HEK293T (cell line): ENCODE measurements at regions not wholly inside any gene's neighbourhood (a gene's known extent, or its start where the extent isn't known, plus 50 kb on each side); places are given as distances from the start of the nearest gene placed in this dataset.

Experiments
- CTCF ChIA-PET: fragments of 350-600 bp; formaldehyde crosslinking; extraction: SDS; loops from one replicate; lab custom pipeline; 2021; ENCODE audit warnings: antibody characterized with exemption, inconsistent platforms; lab: Yijun Ruan, JAX
- POLR2A ChIA-PET: fragments of 350-600 bp; formaldehyde crosslinking; extraction: SDS; loops from one replicate; lab custom pipeline; 2020; ENCODE audit warnings: antibody characterized with exemption, inconsistent platforms; lab: Yijun Ruan, JAX
- DNase-seq: peaks from one replicate; pipeline ENCODE4 v3.0.0; 2012; ENCODE audit warnings: mixed read lengths; ENCODE audit errors: extremely low spot score
- ARNT ChIP-seq: fragments of 450-650 bp; IDR thresholded peaks from 2 replicates; pipeline ENCODE4 v1.6.1; 2017; ENCODE audit warnings: mild to moderate bottlenecking
- BHLHE40 ChIP-seq: fragments of 450-650 bp; IDR thresholded peaks from 2 replicates; pipeline ENCODE4 v1.6.1; 2016; ENCODE audit warnings: mild to moderate bottlenecking, moderate library complexity, borderline replicate concordance
- CTBP1 ChIP-seq: fragments of 450-650 bp; IDR thresholded peaks from 2 replicates; pipeline ENCODE4 v1.6.1; 2016; ENCODE audit warnings: borderline replicate concordance
- ELF4 ChIP-seq: fragments of 450-650 bp; IDR thresholded peaks from 2 replicates; pipeline ENCODE4 v1.6.1; 2017; ENCODE audit warnings: antibody characterized with exemption
- FOXA1 ChIP-seq: fragments of 450-650 bp; IDR thresholded peaks from 2 replicates; pipeline ENCODE4 v1.6.1; 2016; ENCODE audit warnings: mild to moderate bottlenecking
- FOXK2 ChIP-seq: fragments of 450-650 bp; IDR thresholded peaks from 2 replicates; pipeline ENCODE4 v1.6.1; 2016; ENCODE audit warnings: mild to moderate bottlenecking
- FOXM1 ChIP-seq: fragments of 450-650 bp; IDR thresholded peaks from 2 replicates; pipeline ENCODE4 v1.6.1; 2017; ENCODE audit warnings: mild to moderate bottlenecking, borderline replicate concordance
- HDGF ChIP-seq: fragments of 450-650 bp; IDR thresholded peaks from 2 replicates; pipeline ENCODE4 v1.6.1; 2017; ENCODE audit warnings: antibody characterized with exemption, borderline replicate concordance
- L3MBTL2 ChIP-seq: fragments of 450-650 bp; conservative IDR thresholded peaks from 2 replicates; pipeline ENCODE4 v1.6.1; 2016; ENCODE audit warnings: mild to moderate bottlenecking
- LEF1 ChIP-seq: fragments of 450-650 bp; IDR thresholded peaks from 2 replicates; pipeline ENCODE4 v1.6.1; 2017; ENCODE audit warnings: mild to moderate bottlenecking, borderline replicate concordance
- NFRKB ChIP-seq: fragments of 450-650 bp; IDR thresholded peaks from 2 replicates; pipeline ENCODE4 v1.6.1; 2016; ENCODE audit warnings: mild to moderate bottlenecking, moderate library complexity
- SP1 ChIP-seq: fragments of 450-650 bp; IDR thresholded peaks from 2 replicates; pipeline ENCODE4 v1.6.1; 2017
- SUZ12 ChIP-seq: fragments of 450-650 bp; IDR thresholded peaks from 2 replicates; pipeline ENCODE4 v1.6.1; 2016; ENCODE audit warnings: mild to moderate bottlenecking
- TARDBP ChIP-seq: fragments of 450-650 bp; IDR thresholded peaks from 2 replicates; pipeline ENCODE4 v1.6.1; 2016
- ZNF384 ChIP-seq: fragments of 450-650 bp; IDR thresholded peaks from 2 replicates; pipeline ENCODE4 v1.6.1; 2016
- TF ChIP-seq, protein P1 (sequence below): fragments of 450-650 bp; IDR thresholded peaks from 2 replicates; pipeline ENCODE4 v1.6.1; 2016

DNA sequence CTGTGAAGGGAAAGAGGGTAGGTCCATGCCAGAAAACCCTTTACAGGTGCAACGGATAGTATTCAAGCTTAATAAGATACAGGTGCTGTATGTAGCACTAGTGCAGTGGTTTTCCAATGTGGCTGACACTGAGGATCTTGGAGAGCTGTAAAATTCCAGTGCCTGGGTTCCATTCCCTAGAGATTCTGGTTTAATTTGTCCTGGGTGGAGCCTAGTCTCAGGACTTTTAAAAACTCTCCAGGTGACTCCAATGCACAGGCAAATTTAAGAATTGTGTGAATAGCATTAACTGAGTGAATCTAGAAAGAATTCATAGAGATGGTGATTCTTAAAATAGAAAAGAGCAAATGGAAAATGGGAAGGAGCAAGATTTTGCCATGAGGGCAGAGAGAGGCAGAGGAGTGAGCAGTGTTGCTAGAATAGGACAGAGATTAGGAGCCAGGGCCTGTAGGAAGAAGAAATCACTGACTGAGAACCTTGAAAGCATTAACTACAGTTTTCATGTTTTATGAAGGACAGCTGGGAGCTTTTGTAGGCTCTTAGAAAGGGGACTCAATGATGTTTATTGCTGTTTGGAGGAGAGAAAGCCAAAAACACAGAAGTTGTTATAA is 261.8 kb downstream of the DLEU7 start:
- ChIA-PET POLR2A (no interaction called here), CTCF (interaction anchor here (0.6 kb wide), 1 partner anchor 146 kb away, joined by 4 read pairs; no protein-coding TSS in a partner anchor)
- TF ChIP-seq ZNF384, result no peak
- TF ChIP-seq NFRKB, result no peak
- no peak for TF ChIP-seq L3MBTL2
- no peak for TF ChIP-seq LEF1
- TF ChIP-seq FOXK2, result no peak
- no peak for TF ChIP-seq ELF4
- no peak for TF ChIP-seq SP1
- TF ChIP-seq SUZ12, result no peak
- no peak for TF ChIP-seq FOXA1
- no peak for TF ChIP-seq FOXM1
- no peak for TF ChIP-seq ARNT
- no peak for TF ChIP-seq HDGF
- no peak for TF ChIP-seq TARDBP
- TF ChIP-seq, protein P1, sequence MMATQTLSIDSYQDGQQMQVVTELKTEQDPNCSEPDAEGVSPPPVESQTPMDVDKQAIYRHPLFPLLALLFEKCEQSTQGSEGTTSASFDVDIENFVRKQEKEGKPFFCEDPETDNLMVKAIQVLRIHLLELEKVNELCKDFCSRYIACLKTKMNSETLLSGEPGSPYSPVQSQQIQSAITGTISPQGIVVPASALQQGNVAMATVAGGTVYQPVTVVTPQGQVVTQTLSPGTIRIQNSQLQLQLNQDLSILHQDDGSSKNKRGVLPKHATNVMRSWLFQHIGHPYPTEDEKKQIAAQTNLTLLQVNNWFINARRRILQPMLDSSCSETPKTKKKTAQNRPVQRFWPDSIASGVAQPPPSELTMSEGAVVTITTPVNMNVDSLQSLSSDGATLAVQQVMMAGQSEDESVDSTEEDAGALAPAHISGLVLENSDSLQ, result no peak
- no peak for TF ChIP-seq BHLHE40
- no peak for DNase-seq

DNA sequence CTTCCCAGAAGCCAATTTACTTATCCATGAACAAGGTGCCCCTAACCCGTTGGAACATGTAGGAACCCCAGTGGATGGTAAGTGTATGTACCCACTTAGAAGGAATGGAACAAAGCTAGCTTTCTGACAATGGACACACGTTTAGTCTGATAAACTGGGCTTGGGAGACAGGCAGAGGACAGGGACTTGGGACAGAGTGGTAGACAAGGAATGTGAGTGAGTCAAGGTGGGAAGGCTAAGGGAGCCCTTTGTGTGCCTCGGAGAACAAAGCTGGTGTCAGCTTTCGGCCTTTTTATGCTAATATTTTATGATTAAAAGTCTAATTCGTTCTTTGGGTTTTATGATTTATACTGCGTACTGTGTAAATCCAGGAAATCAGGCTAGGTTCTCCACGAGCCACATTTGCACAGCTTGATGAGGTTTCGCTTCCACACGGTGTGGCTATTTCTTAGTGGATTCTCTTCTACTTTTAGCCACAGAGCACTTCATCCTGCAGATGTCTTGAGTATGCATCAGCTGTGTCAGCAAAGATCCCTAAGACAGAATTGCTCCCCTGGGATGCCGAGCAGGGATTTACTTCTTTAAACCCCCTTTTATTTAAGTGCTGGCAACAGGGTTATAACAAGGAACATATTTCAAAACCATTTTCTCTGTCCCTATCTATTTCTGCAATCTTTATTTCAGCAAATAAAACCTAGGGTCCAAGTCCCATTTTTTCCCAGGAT is 258.5 kb downstream of the DLEU7 start:
- POLR2A ChIA-PET, result no interaction called here

DNA sequence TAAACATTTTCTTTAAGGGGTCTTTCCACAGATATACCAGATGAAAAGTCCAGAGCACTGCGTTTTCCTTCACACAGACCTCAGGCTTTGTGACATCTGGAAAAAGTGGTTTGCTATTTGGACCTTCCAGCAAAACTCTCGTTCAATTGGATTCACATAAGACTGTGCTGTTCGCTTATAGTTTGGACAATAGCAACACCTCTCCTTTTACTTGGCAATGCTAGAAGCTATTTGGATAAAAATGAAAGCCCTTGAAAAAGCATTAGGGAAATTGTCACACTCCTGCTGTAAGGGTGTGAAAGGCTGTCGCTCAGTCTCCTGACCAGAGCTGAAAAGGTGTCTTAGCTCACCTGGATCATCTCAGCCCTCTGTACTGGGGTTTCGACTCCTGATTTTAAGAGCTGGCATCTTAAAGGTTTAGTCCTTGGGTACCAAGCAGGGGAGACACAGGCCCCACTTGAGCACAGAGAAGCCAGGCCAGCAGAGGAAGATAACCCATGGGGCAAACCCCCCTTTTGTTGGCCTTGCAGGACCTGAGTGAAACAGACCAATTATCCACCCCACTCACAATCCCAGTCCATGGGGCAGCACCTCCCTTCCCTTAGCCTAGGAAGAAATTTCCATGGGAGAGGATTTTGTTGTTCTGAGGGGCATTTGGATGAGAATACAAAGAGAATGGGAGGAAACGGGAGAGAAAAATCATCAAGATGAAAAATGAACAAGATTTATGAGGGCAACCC is 257.6 kb downstream of the DLEU7 start:
- POLR2A ChIA-PET, result no interaction called here
- TF ChIP-seq BHLHE40 (no peak), TARDBP (no peak), CTBP1 (no peak), HDGF (no peak), ZNF384 (no peak), ELF4 (no peak), SP1 (no peak), L3MBTL2 (no peak), LEF1 (no peak), ARNT (no peak), FOXA1 (no peak), NFRKB (no peak), SUZ12 (no peak), FOXK2 (no peak)
- TF ChIP-seq, protein P1, result no peak
- no peak for DNase-seq
- CTCF ChIA-PET, result no interaction called here

More for the DNA sequence above, 258.5 kb downstream of the DLEU7 start:
- CTCF ChIA-PET, result no interaction called here
- DNase-seq, result no peak
- no peak for TF ChIP-seq LEF1
- TF ChIP-seq ELF4, result no peak
- no peak for TF ChIP-seq L3MBTL2
- TF ChIP-seq, protein P1, result no peak
- TF ChIP-seq FOXM1, result no peak
- no peak for TF ChIP-seq NFRKB
- no peak for TF ChIP-seq ARNT
- no peak for TF ChIP-seq HDGF
- no peak for TF ChIP-seq CTBP1
- no peak for TF ChIP-seq BHLHE40
- TF ChIP-seq FOXA1, result no peak
- no peak for TF ChIP-seq ZNF384
- no peak for TF ChIP-seq SP1
- TF ChIP-seq TARDBP, result no peak
- TF ChIP-seq SUZ12, result no peak
- no peak for TF ChIP-seq FOXK2

DNA sequence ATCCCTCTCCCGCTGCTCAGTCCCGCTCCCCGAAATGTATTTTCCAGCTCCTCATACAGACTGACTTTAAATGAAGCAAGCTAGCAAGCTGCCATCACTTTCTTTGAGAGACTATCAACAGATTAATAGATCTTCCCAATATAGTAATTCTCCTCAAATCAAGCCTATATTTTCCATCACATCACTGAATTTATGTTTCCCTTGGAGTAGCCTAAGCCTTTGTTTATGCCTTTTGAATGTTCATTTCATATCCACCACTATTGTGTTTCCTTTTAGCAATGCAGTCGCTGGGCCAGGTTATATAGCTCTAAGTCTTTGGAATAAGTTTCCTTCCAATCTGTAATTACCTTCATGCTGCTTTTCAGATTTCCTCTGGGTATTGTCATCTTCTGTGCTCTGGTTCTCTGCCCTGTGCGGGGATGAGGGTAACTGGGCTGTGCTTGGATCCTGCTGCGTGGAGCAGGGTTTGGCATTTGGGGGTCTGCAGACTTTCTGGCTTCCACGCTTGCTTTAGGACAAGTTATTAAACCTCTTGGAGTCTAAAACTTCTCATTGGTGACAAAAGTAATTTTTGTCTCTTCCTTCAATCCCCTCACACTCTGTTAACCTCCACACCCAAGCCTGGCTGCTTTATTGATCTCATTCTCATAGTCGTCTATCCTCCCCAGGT is 256.9 kb downstream of the DLEU7 start:
- POLR2A ChIA-PET, result no interaction called here

More for the DNA sequence above, 256.9 kb downstream of the DLEU7 start:
- CTCF ChIA-PET, result no interaction called here
- DNase-seq, result no peak
- TF ChIP-seq FOXK2 (no peak), HDGF (no peak), ARNT (no peak), CTBP1 (no peak), LEF1 (no peak), FOXA1 (no peak), NFRKB (no peak), L3MBTL2 (no peak), BHLHE40 (no peak), SUZ12 (no peak), SP1 (no peak)
- TF ChIP-seq, protein P1, result no peak
